Kidney epithelial cell (primary cell): ENCODE measurements at regions not wholly inside any gene's neighbourhood (a gene's known extent, or its start where the extent isn't known, plus 50 kb on each side); places are given as distances from the start of the nearest gene placed in this dataset.

Experiments used
- DNase-seq: peaks from one replicate; pipeline ENCODE4 v3.0.0-alpha.2; 2010; ENCODE audit warnings: low read depth
- H3K27me3 ChIP-seq: 2 replicates; pipeline ENCODE4 v1.6.0; 2011; ENCODE audit warnings: low read length; ENCODE audit not compliant: control insufficient read depth, insufficient read depth
- H3K36me3 ChIP-seq: 2 replicates; pipeline ENCODE4 v1.5.1; 2011; ENCODE audit warnings: low read length; ENCODE audit not compliant: control insufficient read depth, insufficient read depth
- H3K4me3 ChIP-seq: 2 replicates; pipeline ENCODE4 v1.5.1; 2011; ENCODE audit warnings: low read depth, mild to moderate bottlenecking, control low read depth, low read length
- CTCF ChIP-seq: IDR thresholded peaks from 2 replicates; pipeline ENCODE4 v1.5.1; 2011; ENCODE audit warnings: mild to moderate bottlenecking, moderate library complexity, low read length, control low read depth, inconsistent platforms; ENCODE audit not compliant: insufficient read depth, poor library complexity, severe bottlenecking

GRCh38 chr16:65689726-65690125 is 567.9 kb upstream of the CDH11 start:
- no peak for TF ChIP-seq CTCF
- no peaks in the 10 kb centered on the region for H3K36me3 ChIP-seq
- DNase-seq = no peak
- H3K27me3 ChIP-seq = no peaks in the 10 kb centered on the region
- no peak overlapping the region for H3K4me3 ChIP-seq

GRCh38 chr16:65688301-65688700 is 566.4 kb upstream of the CDH11 start:
- no peak for DNase-seq
- Histone ChIP-seq H3K36me3 (no peaks in the 10 kb centered on the region), H3K27me3 (no peaks in the 10 kb centered on the region), H3K4me3 (no peak overlapping the region)
- no peak for TF ChIP-seq CTCF

GRCh38 chr16:65684230-65684629 is 562.4 kb upstream of the CDH11 start:
- H3K27me3 ChIP-seq = no peaks in the 10 kb centered on the region
- no peak for DNase-seq
- no peak overlapping the region for H3K4me3 ChIP-seq
- peak; percentile 9 for TF ChIP-seq CTCF
- no peaks in the 10 kb centered on the region for H3K36me3 ChIP-seq

- no peak for TF ChIP-seq CTCF
- DNase-seq = no peak
- H3K4me3 ChIP-seq = no peak overlapping the region
These were observed 559.5 kb upstream of the CDH11 start for GRCh38 chr16:65681406-65681805.

GRCh38 chr16:65679785-65680184 is 557.9 kb upstream of the CDH11 start:
- no peak for TF ChIP-seq CTCF
- DNase-seq = no peak
- Histone ChIP-seq H3K4me3 (no peak overlapping the region), H3K36me3 (no peaks in the 10 kb centered on the region), H3K27me3 (no peaks in the 10 kb centered on the region)

More at GRCh38 chr16:65681406-65681805, 559.5 kb upstream of the CDH11 start:
- Histone ChIP-seq H3K27me3 (no peaks in the 10 kb centered on the region), H3K36me3 (no peaks in the 10 kb centered on the region)

- Histone ChIP-seq H3K36me3 (no peaks in the 10 kb centered on the region), H3K4me3 (no peak overlapping the region), H3K27me3 (no peaks in the 10 kb centered on the region)
- DNase-seq = no peak
- no peak for TF ChIP-seq CTCF
These were observed 553.3 kb upstream of the CDH11 start for GRCh38 chr16:65675161-65675560.
